ENCODE measurements at regions not wholly inside any gene's neighbourhood (a gene's known extent, or its start where the extent isn't known, plus 50 kb on each side); places are given as distances from the start of the nearest gene placed in this dataset.

DNA sequence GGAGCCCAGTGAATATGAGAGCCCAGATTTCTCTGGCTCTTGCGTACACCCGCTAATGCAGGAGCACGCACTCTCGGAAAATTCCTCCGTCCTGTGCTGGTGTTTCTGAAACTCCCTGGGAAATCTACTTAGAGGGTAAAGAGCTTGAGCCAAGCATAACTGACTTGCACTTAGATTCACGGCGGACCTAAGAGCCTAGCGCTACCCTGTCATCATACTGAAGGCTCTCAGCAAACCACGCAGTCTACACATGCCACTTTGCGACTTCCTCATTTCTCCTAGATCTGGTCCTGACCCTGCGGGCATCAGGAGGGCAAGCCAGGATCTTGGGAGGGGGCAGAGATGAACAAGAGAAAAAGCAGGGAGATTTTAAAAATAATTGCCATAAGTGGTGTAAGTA is 324.7 kb downstream of the CD83 start:
- TF ChIP-seq, protein P1, sequence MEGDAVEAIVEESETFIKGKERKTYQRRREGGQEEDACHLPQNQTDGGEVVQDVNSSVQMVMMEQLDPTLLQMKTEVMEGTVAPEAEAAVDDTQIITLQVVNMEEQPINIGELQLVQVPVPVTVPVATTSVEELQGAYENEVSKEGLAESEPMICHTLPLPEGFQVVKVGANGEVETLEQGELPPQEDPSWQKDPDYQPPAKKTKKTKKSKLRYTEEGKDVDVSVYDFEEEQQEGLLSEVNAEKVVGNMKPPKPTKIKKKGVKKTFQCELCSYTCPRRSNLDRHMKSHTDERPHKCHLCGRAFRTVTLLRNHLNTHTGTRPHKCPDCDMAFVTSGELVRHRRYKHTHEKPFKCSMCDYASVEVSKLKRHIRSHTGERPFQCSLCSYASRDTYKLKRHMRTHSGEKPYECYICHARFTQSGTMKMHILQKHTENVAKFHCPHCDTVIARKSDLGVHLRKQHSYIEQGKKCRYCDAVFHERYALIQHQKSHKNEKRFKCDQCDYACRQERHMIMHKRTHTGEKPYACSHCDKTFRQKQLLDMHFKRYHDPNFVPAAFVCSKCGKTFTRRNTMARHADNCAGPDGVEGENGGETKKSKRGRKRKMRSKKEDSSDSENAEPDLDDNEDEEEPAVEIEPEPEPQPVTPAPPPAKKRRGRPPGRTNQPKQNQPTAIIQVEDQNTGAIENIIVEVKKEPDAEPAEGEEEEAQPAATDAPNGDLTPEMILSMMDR (conservative IDR thresholded peaks at IDR 0.05 in 1 of 2, IDR thresholded peaks at IDR 0.05 in 1 of 2; ENCODE audit: low read depth in 1 of 2, low read length in 2 of 2): no peak
- no peak for TF ChIP-seq EZH2 (IDR thresholded peaks at IDR 0.05; ENCODE audit: low read length, missing control alignments)
